ENCODE measurements at regions not wholly inside any gene's neighbourhood (a gene's known extent, or its start where the extent isn't known, plus 50 kb on each side); places are given as distances from the start of the nearest gene placed in this dataset.

GRCh38 chr20:6485351-6485750, 282.1 kb upstream of the BMP2 start:
- Mint-ChIP-seq H3K4me1 (no peaks in the 10 kb centered on the region), H3K27me3 (no peaks in the 10 kb centered on the region), H3K27ac (no peak overlapping the region), H3K9me3 (no peaks in the 10 kb centered on the region), H3K4me3 (no peak overlapping the region), H3K36me3 (ENCODE audit: low read depth) (no peaks in the 10 kb centered on the region)
- intact Hi-C loops (cut with micrococcal nuclease), result no loop called here
- no peak for DNase-seq

- no peaks in the 10 kb centered on the region for H3K27me3 Mint-ChIP-seq
- H3K4me1 Mint-ChIP-seq, result no peaks in the 10 kb centered on the region
- no peak overlapping the region for H3K27ac Mint-ChIP-seq
- no peak for DNase-seq
- no peaks in the 10 kb centered on the region for H3K36me3 Mint-ChIP-seq (ENCODE audit: low read depth)
- intact Hi-C loops (cut with micrococcal nuclease), result no loop called here
- H3K4me3 Mint-ChIP-seq, result no peak overlapping the region
- H3K9me3 Mint-ChIP-seq, result no peaks in the 10 kb centered on the region
Observed at GRCh38 chr20:6483727-6484126, 283.8 kb upstream of the BMP2 start.

GRCh38 chr20:6482486-6482885, 285.0 kb upstream of the BMP2 start:
- intact Hi-C loops (cut with micrococcal nuclease), result no loop called here
- no peak for DNase-seq
- no peaks in the 10 kb centered on the region for H3K27me3 Mint-ChIP-seq
- no peaks in the 10 kb centered on the region for H3K4me1 Mint-ChIP-seq
- H3K9me3 Mint-ChIP-seq, result no peaks in the 10 kb centered on the region
- H3K36me3 Mint-ChIP-seq (ENCODE audit: low read depth), result no peaks in the 10 kb centered on the region
- no peak overlapping the region for H3K4me3 Mint-ChIP-seq
- no peak overlapping the region for H3K27ac Mint-ChIP-seq

- H3K27ac Mint-ChIP-seq, result no peak overlapping the region
- H3K27me3 Mint-ChIP-seq, result no peaks in the 10 kb centered on the region
- no peaks in the 10 kb centered on the region for H3K9me3 Mint-ChIP-seq
- no peaks in the 10 kb centered on the region for H3K36me3 Mint-ChIP-seq (ENCODE audit: low read depth)
- H3K4me1 Mint-ChIP-seq, result no peaks in the 10 kb centered on the region
- H3K4me3 Mint-ChIP-seq, result no peak overlapping the region
- intact Hi-C loops (cut with micrococcal nuclease), result no loop called here
- no peak for DNase-seq
Observed at GRCh38 chr20:6480328-6481200, 286.9 kb upstream of the BMP2 start.

GRCh38 chr20:6473197-6473596, 294.3 kb upstream of the BMP2 start:
- no peak for DNase-seq
- intact Hi-C loops (cut with micrococcal nuclease), result no loop called here
- Mint-ChIP-seq H3K9me3 (no peaks in the 10 kb centered on the region), H3K36me3 (ENCODE audit: low read depth) (no peaks in the 10 kb centered on the region), H3K27ac (no peak overlapping the region), H3K4me1 (no peaks in the 10 kb centered on the region), H3K27me3 (no peaks in the 10 kb centered on the region), H3K4me3 (no peak overlapping the region)

GRCh38 chr20:6471871-6472270, 295.6 kb upstream of the BMP2 start:
- H3K4me3 Mint-ChIP-seq, result no peak overlapping the region
- intact Hi-C loops (cut with micrococcal nuclease), result no loop called here
- DNase-seq, result no peak

GRCh38 chr20:6471110-6471647, 296.3 kb upstream of the BMP2 start:
- no peaks in the 10 kb centered on the region for H3K4me1 Mint-ChIP-seq
- H3K9me3 Mint-ChIP-seq, result no peaks in the 10 kb centered on the region
- no peak for DNase-seq
- no peaks in the 10 kb centered on the region for H3K36me3 Mint-ChIP-seq (ENCODE audit: low read depth)
- intact Hi-C loops (cut with micrococcal nuclease), result no loop called here
- no peaks in the 10 kb centered on the region for H3K27me3 Mint-ChIP-seq
- H3K4me3 Mint-ChIP-seq, result no peak overlapping the region
- no peak overlapping the region for H3K27ac Mint-ChIP-seq

More at GRCh38 chr20:6471871-6472270, 295.6 kb upstream of the BMP2 start:
- H3K27ac Mint-ChIP-seq, result no peak overlapping the region
- no peaks in the 10 kb centered on the region for H3K36me3 Mint-ChIP-seq (ENCODE audit: low read depth)
- H3K4me1 Mint-ChIP-seq, result no peaks in the 10 kb centered on the region
- no peaks in the 10 kb centered on the region for H3K9me3 Mint-ChIP-seq
- no peaks in the 10 kb centered on the region for H3K27me3 Mint-ChIP-seq

- no peak overlapping the region for H3K27ac Mint-ChIP-seq
- H3K9me3 Mint-ChIP-seq, result no peaks in the 10 kb centered on the region
- intact Hi-C loops (cut with micrococcal nuclease), result no loop called here
- no peaks in the 10 kb centered on the region for H3K4me1 Mint-ChIP-seq
- H3K36me3 Mint-ChIP-seq (ENCODE audit: low read depth), result no peaks in the 10 kb centered on the region
- no peaks in the 10 kb centered on the region for H3K27me3 Mint-ChIP-seq
- DNase-seq, result no peak
- H3K4me3 Mint-ChIP-seq, result no peak overlapping the region
Observed at GRCh38 chr20:6469695-6470094, 297.8 kb upstream of the BMP2 start.

GRCh38 chr20:6468423-6469116, 298.9 kb upstream of the BMP2 start:
- intact Hi-C loops (cut with micrococcal nuclease), result no loop called here
- H3K4me3 Mint-ChIP-seq, result no peak overlapping the region
- H3K4me1 Mint-ChIP-seq, result no peaks in the 10 kb centered on the region
- no peak overlapping the region for H3K27ac Mint-ChIP-seq
- H3K27me3 Mint-ChIP-seq, result no peaks in the 10 kb centered on the region
- no peaks in the 10 kb centered on the region for H3K9me3 Mint-ChIP-seq
- H3K36me3 Mint-ChIP-seq (ENCODE audit: low read depth), result no peaks in the 10 kb centered on the region
- DNase-seq, result no peak

GRCh38 chr20:6467562-6467961, 299.9 kb upstream of the BMP2 start:
- H3K27me3 Mint-ChIP-seq, result no peaks in the 10 kb centered on the region
- DNase-seq, result no peak
- H3K4me1 Mint-ChIP-seq, result no peaks in the 10 kb centered on the region
- H3K36me3 Mint-ChIP-seq (ENCODE audit: low read depth), result no peaks in the 10 kb centered on the region
- H3K9me3 Mint-ChIP-seq, result no peaks in the 10 kb centered on the region
- H3K27ac Mint-ChIP-seq, result no peak overlapping the region
- H3K4me3 Mint-ChIP-seq, result no peak overlapping the region
- intact Hi-C loops (cut with micrococcal nuclease), result no loop called here

- no peak overlapping the region for H3K4me3 Mint-ChIP-seq
- no peaks in the 10 kb centered on the region for H3K36me3 Mint-ChIP-seq (ENCODE audit: low read depth)
- H3K27ac Mint-ChIP-seq, result no peak overlapping the region
- H3K4me1 Mint-ChIP-seq, result no peaks in the 10 kb centered on the region
- no peak for DNase-seq
- intact Hi-C loops (cut with micrococcal nuclease), result no loop called here
- no peaks in the 10 kb centered on the region for H3K9me3 Mint-ChIP-seq
- H3K27me3 Mint-ChIP-seq, result no peaks in the 10 kb centered on the region
Observed at GRCh38 chr20:6466075-6466810, 301.2 kb upstream of the BMP2 start.

GRCh38 chr20:6450841-6451240, 316.6 kb upstream of the BMP2 start:
- Mint-ChIP-seq H3K4me1 (no peaks in the 10 kb centered on the region), H3K27ac (no peak overlapping the region), H3K27me3 (no peaks in the 10 kb centered on the region), H3K36me3 (ENCODE audit: low read depth) (no peaks in the 10 kb centered on the region), H3K4me3 (no peak overlapping the region), H3K9me3 (no peaks in the 10 kb centered on the region)
- intact Hi-C loops (cut with micrococcal nuclease), result no loop called here
- no peak for DNase-seq

- peak; percentile 29 for DNase-seq
- H3K36me3 Mint-ChIP-seq (ENCODE audit: low read depth), result no peaks in the 10 kb centered on the region
- intact Hi-C loops (cut with micrococcal nuclease), result no loop called here
- no peaks in the 10 kb centered on the region for H3K27me3 Mint-ChIP-seq
- no peak overlapping the region for H3K4me3 Mint-ChIP-seq
- H3K9me3 Mint-ChIP-seq, result no peaks in the 10 kb centered on the region
- no peak overlapping the region for H3K27ac Mint-ChIP-seq
- H3K4me1 Mint-ChIP-seq, result no peaks in the 10 kb centered on the region
Observed at GRCh38 chr20:6440443-6440799, 317.6 kb upstream of the FERMT1 start.
